Tibial nerve (tissue), 4 donors: ENCODE measurements at regions not wholly inside any gene's neighbourhood (a gene's known extent, or its start where the extent isn't known, plus 50 kb on each side); places are given as distances from the start of the nearest gene placed in this dataset.

Experiments used
- CTCF ChIP-seq, 5 experiments: fragments of 200-600 bp in 3 of 5; fragments of 450-650 bp in 2 of 5; sonication (generic) in 3 of 5; IDR thresholded peaks; one replicate each; pipeline ENCODE4 v1.5.1; 2016 to 2019; ENCODE audit warnings: antibody characterized with exemption in 5 of 5, mild to moderate bottlenecking in 3 of 5, moderate library complexity in 2 of 5
- EP300 ChIP-seq, 2 donors: sonication (generic); formaldehyde crosslinking; IDR thresholded peaks; one replicate each; pipeline ENCODE4 v1.6.1; 2017; ENCODE audit warnings: antibody characterized with exemption in 2 of 2, mild to moderate bottlenecking in 1 of 2

- TF ChIP-seq CTCF (IDR thresholded peaks at IDR 0.05) (no peak), EP300 (IDR thresholded peaks at IDR 0.05) (no peak)
These were observed 356.2 kb downstream of the NPR3 start for GRCh38 chr5:33067291-33067690.
